ENCODE measurements at regions not wholly inside any gene's neighbourhood (a gene's known extent, or its start where the extent isn't known, plus 50 kb on each side); places are given as distances from the start of the nearest gene placed in this dataset.
"Not testable (repeated sequence)": the region's sequence is repeated elsewhere in the genome, so short reads cannot be mapped to it uniquely, and the experiment has no call there.

- no peak for DNase-seq (ENCODE audit: low read depth in 1 of 2, low spot score in 1 of 2)
- H3K4me3 ChIP-seq, result no peak overlapping the region
- no peaks in the 10 kb centered on the region for H3K4me1 ChIP-seq (ENCODE audit: low read depth)
- no peak for TF ChIP-seq CTCF (IDR thresholded peaks at IDR 0.05; ENCODE audit: low read depth, low read length)
- H3K36me3 ChIP-seq, result no peaks in the 10 kb centered on the region
- no peaks in the 10 kb centered on the region for H3K9me3 ChIP-seq (ENCODE audit: low read depth)
- H3K27me3 ChIP-seq, result no peaks in the 10 kb centered on the region
- no peak overlapping the region for H3K27ac ChIP-seq
These were observed 57.0 kb downstream of the OR10A6 start for GRCh38 chr11:7874056-7874455.

- TF ChIP-seq CTCF (IDR thresholded peaks at IDR 0.05; ENCODE audit: low read depth, low read length), result no peak
- Histone ChIP-seq H3K9me3 (ENCODE audit: low read depth) (no peaks in the 10 kb centered on the region), H3K27ac (no peak overlapping the region), H3K27me3 (no peaks in the 10 kb centered on the region), H3K36me3 (no peaks in the 10 kb centered on the region), H3K4me1 (ENCODE audit: low read depth) (no peaks in the 10 kb centered on the region), H3K4me3 (no peak overlapping the region)
- DNase-seq (ENCODE audit: low read depth in 1 of 2, low spot score in 1 of 2), result no peak
These were observed 58.2 kb downstream of the OR10A6 start for GRCh38 chr11:7872890-7873289.

DNA sequence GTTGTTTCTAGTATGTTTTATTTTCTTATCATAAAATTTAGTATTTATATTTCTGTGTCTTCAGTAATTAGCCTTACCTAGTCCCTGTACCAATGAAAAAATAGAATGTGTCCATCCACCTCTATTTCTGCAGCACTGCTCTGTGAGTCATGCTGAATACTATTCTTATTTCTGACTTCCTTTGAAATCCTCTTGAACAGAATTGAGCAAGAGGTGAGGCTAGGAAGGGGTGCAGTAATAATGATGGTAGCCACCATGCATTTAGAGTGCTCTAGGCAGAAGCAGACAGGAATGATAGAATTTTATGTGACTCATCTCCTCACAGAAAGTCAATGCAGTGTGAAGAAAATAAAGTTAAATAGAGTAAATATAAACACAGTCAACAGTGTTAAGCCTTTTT, 60.0 kb downstream of the OR10A6 start:
- Histone ChIP-seq H3K36me3 (no peaks in the 10 kb centered on the region), H3K4me1 (ENCODE audit: low read depth) (no peaks in the 10 kb centered on the region), H3K4me3 (no peak overlapping the region), H3K9me3 (ENCODE audit: low read depth) (no peaks in the 10 kb centered on the region), H3K27ac (no peak overlapping the region), H3K27me3 (no peaks in the 10 kb centered on the region)
- TF ChIP-seq CTCF (IDR thresholded peaks at IDR 0.05; ENCODE audit: low read depth, low read length), result no peak
- no peak for DNase-seq (ENCODE audit: low read depth in 1 of 2, low spot score in 1 of 2)

DNA sequence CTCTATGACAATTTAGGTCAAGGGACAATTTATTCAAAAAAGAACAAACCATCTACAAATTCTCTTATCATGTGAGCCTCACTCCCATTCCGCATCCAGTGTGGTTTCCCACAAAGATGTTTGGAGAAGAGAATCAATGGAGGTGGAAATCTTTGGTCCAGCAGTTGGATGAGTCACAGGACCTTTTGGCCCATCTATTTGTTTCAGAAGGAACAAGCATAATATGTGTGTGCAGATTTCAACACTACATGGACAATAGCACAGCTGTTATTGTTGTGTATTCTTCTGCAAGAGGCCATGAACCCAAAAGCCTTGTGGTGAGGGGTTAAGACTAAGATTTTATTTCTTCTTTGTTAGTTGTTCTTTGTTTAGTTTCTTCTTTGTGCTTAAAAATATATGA, 61.6 kb downstream of the OR10A6 start:
- Histone ChIP-seq H3K27ac (no peak overlapping the region), H3K27me3 (no peaks in the 10 kb centered on the region), H3K4me3 (no peak overlapping the region), H3K4me1 (ENCODE audit: low read depth) (no peaks in the 10 kb centered on the region), H3K36me3 (no peaks in the 10 kb centered on the region), H3K9me3 (ENCODE audit: low read depth) (no peaks in the 10 kb centered on the region)
- no peak for TF ChIP-seq CTCF (IDR thresholded peaks at IDR 0.05; ENCODE audit: low read depth, low read length)
- DNase-seq (ENCODE audit: low read depth in 1 of 2, low spot score in 1 of 2), result peak in 1 of 2 donors; percentile 12

DNA sequence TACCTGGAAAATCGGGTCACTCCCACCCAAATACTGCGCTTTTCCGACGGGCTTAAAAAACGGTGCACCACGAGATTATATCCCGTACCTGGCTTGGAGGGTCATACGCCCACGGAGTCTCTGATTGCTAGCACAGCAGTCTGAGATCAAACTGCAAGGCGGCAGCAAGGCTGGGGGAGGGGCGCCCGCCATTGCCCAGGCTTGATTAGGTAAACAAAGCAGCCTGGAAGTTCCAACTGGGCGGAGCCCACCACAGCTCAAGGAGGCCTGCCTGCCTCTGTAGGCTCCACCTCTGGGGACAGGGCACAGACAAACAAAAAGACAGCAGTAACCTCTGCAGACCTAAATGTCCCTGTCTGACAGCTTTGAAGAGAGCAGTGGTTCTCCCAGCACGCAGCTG, 64.5 kb upstream of the OR5P2 start:
- H3K4me1 ChIP-seq (ENCODE audit: low read depth); DNase-seq (ENCODE audit: low read depth in 1 of 2, low spot score in 1 of 2); H3K4me3 ChIP-seq: not testable (repeated sequence)

GRCh38 chr11:7860844-7861243, 64.1 kb upstream of the OR5P2 start:
- not testable (repeated sequence) for H3K27ac ChIP-seq; H3K36me3 ChIP-seq; DNase-seq (ENCODE audit: low read depth in 1 of 2, low spot score in 1 of 2); H3K4me3 ChIP-seq; H3K27me3 ChIP-seq; H3K4me1 ChIP-seq (ENCODE audit: low read depth); H3K9me3 ChIP-seq (ENCODE audit: low read depth)

More for the DNA sequence above, 64.5 kb upstream of the OR5P2 start:
- H3K36me3 ChIP-seq; H3K9me3 ChIP-seq (ENCODE audit: low read depth); H3K27me3 ChIP-seq; H3K27ac ChIP-seq: not testable (repeated sequence)

- peaks cover 3% of the 10 kb centered on the region for H3K4me1 ChIP-seq (ENCODE audit: low read depth)
- no peak overlapping the region for H3K4me3 ChIP-seq
- TF ChIP-seq CTCF (IDR thresholded peaks at IDR 0.05; ENCODE audit: low read depth, low read length), result no peak
- H3K27me3 ChIP-seq, result no peaks in the 10 kb centered on the region
- no peaks in the 10 kb centered on the region for H3K9me3 ChIP-seq (ENCODE audit: low read depth)
- H3K36me3 ChIP-seq, result no peaks in the 10 kb centered on the region
- no peak for DNase-seq (ENCODE audit: low read depth in 1 of 2, low spot score in 1 of 2)
- H3K27ac ChIP-seq, result no peak overlapping the region
These were observed 61.3 kb upstream of the OR5P2 start for GRCh38 chr11:7858006-7858405.

Measured in cardiac muscle cell (in vitro differentiated cells and primary cell).